ENCODE measurements at regions not wholly inside any gene's neighbourhood (a gene's known extent, or its start where the extent isn't known, plus 50 kb on each side); places are given as distances from the start of the nearest gene placed in this dataset.

DNA sequence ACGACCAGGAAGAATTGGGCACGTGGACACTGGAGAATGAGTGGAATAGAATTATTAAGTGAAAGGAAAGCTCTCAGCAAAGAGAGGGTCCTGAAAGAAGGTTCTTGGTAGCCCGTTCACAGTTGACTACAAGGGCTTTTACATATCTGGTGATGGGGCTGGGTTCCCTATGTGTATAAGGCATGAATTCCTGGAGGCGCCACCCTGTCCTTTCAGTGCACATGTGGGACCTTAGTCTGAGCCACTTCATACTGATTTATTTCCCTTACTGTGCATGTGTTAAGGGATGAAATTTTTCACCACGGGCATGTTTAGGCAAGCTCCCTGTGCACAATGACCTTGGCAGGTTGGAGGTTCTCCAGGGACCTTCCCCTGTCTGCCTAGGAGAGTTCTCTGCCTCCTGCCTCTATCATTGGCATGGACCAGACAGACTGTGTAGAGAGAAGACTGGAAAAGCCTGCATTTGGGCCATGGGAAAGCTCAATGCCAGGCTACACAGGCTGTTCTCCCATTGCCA is 145.9 kb upstream of the ITGB1 start:
- no peak overlapping the region for H3K9ac ChIP-seq (ENCODE audit: low read depth in 1 of 2, low read length in 2 of 2)
- H3K9me3 ChIP-seq (ENCODE audit: control insufficient read depth in 1 of 2, low read length in 2 of 2): no peaks in the 10 kb centered on the region

DNA sequence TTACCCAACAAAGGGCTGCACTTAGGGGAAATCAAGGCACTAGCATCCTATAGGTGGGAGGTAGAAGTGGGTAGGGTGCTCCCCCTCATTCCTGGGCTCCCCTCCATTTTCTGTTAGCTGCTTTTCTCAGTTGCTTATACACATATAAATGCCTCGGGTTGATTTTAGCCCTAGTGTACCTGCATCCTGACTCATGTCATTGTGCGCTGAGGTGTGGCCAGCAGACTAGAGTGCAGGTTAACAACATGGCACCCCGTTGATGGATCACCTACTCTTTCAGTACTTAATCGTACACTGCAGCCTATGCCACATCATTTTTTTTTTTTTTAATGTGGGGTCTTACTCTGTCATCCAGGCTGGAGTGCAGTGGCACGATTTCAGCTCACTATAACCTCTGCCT is 144.0 kb upstream of the ITGB1 start:
- Histone ChIP-seq H3K27ac (ENCODE audit: low read depth, low read length) (no peak overlapping the region), H3K36me3 (ENCODE audit: control insufficient read depth in 1 of 2, insufficient read depth in 2 of 2, low read length in 2 of 2) (no peaks in the 10 kb centered on the region), H3K9ac (ENCODE audit: low read depth in 1 of 2, low read length in 2 of 2) (no peak overlapping the region), H3K4me3 (ENCODE audit: low read depth in 1 of 2, low read length in 2 of 2) (no peak overlapping the region), H3K9me3 (ENCODE audit: control insufficient read depth in 1 of 2, low read length in 2 of 2) (no peaks in the 10 kb centered on the region), H3K4me1 (ENCODE audit: control insufficient read depth in 1 of 2, insufficient read depth in 2 of 2, low read length in 2 of 2) (no peaks in the 10 kb centered on the region), H3K27me3 (ENCODE audit: control insufficient read depth in 1 of 2, insufficient read depth in 2 of 2, low read length in 2 of 2) (no peaks in the 10 kb centered on the region)

More for the DNA sequence above, 145.9 kb upstream of the ITGB1 start:
- no peaks in the 10 kb centered on the region for H3K27me3 ChIP-seq (ENCODE audit: control insufficient read depth in 1 of 2, insufficient read depth in 2 of 2, low read length in 2 of 2)
- H3K27ac ChIP-seq (ENCODE audit: low read depth, low read length): no peak overlapping the region
- H3K4me3 ChIP-seq (ENCODE audit: low read depth in 1 of 2, low read length in 2 of 2): no peak overlapping the region
- no peaks in the 10 kb centered on the region for H3K4me1 ChIP-seq (ENCODE audit: control insufficient read depth in 1 of 2, insufficient read depth in 2 of 2, low read length in 2 of 2)
- no peaks in the 10 kb centered on the region for H3K36me3 ChIP-seq (ENCODE audit: control insufficient read depth in 1 of 2, insufficient read depth in 2 of 2, low read length in 2 of 2)

DNA sequence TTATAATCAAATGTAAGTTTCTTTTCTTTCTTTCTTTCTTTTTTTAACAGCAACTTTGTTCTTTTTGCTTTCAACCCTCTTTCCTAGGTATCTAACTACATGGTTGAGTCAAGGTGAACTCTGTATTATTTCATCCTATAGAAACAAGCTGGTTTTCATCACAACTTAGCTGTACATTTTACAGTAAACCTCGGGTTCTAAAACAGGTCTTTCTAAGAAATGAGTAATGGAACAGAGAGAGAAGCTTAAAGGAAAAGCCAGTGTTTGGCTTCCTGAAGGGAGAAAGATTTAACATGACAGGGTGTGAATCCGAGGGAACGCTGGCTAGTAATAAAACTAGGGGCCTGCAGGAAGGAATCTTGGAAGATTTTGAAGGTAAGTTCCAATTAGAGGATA is 143.4 kb upstream of the ITGB1 start:
- no peak overlapping the region for H3K27ac ChIP-seq (ENCODE audit: low read depth, low read length)
- no peaks in the 10 kb centered on the region for H3K36me3 ChIP-seq (ENCODE audit: control insufficient read depth in 1 of 2, insufficient read depth in 2 of 2, low read length in 2 of 2)
- no peak overlapping the region for H3K9ac ChIP-seq (ENCODE audit: low read depth in 1 of 2, low read length in 2 of 2)
- H3K4me3 ChIP-seq (ENCODE audit: low read depth in 1 of 2, low read length in 2 of 2): no peak overlapping the region
- H3K4me1 ChIP-seq (ENCODE audit: control insufficient read depth in 1 of 2, insufficient read depth in 2 of 2, low read length in 2 of 2): no peaks in the 10 kb centered on the region
- no peaks in the 10 kb centered on the region for H3K9me3 ChIP-seq (ENCODE audit: control insufficient read depth in 1 of 2, low read length in 2 of 2)
- no peaks in the 10 kb centered on the region for H3K27me3 ChIP-seq (ENCODE audit: control insufficient read depth in 1 of 2, insufficient read depth in 2 of 2, low read length in 2 of 2)

- Histone ChIP-seq H3K4me1 (ENCODE audit: control insufficient read depth in 1 of 2, insufficient read depth in 2 of 2, low read length in 2 of 2) (no peaks in the 10 kb centered on the region), H3K27me3 (ENCODE audit: control insufficient read depth in 1 of 2, insufficient read depth in 2 of 2, low read length in 2 of 2) (no peaks in the 10 kb centered on the region), H3K27ac (ENCODE audit: low read depth, low read length) (no peak overlapping the region), H3K36me3 (ENCODE audit: control insufficient read depth in 1 of 2, insufficient read depth in 2 of 2, low read length in 2 of 2) (no peaks in the 10 kb centered on the region), H3K4me3 (ENCODE audit: low read depth in 1 of 2, low read length in 2 of 2) (no peak overlapping the region), H3K9ac (ENCODE audit: low read depth in 1 of 2, low read length in 2 of 2) (no peak overlapping the region), H3K9me3 (ENCODE audit: control insufficient read depth in 1 of 2, low read length in 2 of 2) (no peaks in the 10 kb centered on the region)
Measured at GRCh38 chr10:33100781-33101391, 142.9 kb upstream of the ITGB1 start.

- Histone ChIP-seq H3K27ac (ENCODE audit: low read depth, low read length) (no peak overlapping the region), H3K36me3 (ENCODE audit: control insufficient read depth in 1 of 2, insufficient read depth in 2 of 2, low read length in 2 of 2) (no peaks in the 10 kb centered on the region), H3K9ac (ENCODE audit: low read depth in 1 of 2, low read length in 2 of 2) (no peak overlapping the region), H3K4me3 (ENCODE audit: low read depth in 1 of 2, low read length in 2 of 2) (no peak overlapping the region), H3K27me3 (ENCODE audit: control insufficient read depth in 1 of 2, insufficient read depth in 2 of 2, low read length in 2 of 2) (no peaks in the 10 kb centered on the region), H3K9me3 (ENCODE audit: control insufficient read depth in 1 of 2, low read length in 2 of 2) (peaks cover 0 to 2% of the 10 kb centered on the region in 2 donors), H3K4me1 (ENCODE audit: control insufficient read depth in 1 of 2, insufficient read depth in 2 of 2, low read length in 2 of 2) (no peaks in the 10 kb centered on the region)
Measured at GRCh38 chr10:33099748-33100147, 141.7 kb upstream of the ITGB1 start.

- H3K27me3 ChIP-seq (ENCODE audit: control insufficient read depth in 1 of 2, insufficient read depth in 2 of 2, low read length in 2 of 2): no peaks in the 10 kb centered on the region
- no peak overlapping the region for H3K4me3 ChIP-seq (ENCODE audit: low read depth in 1 of 2, low read length in 2 of 2)
- no peaks in the 10 kb centered on the region for H3K4me1 ChIP-seq (ENCODE audit: control insufficient read depth in 1 of 2, insufficient read depth in 2 of 2, low read length in 2 of 2)
- H3K27ac ChIP-seq (ENCODE audit: low read depth, low read length): no peak overlapping the region
- H3K9ac ChIP-seq (ENCODE audit: low read depth in 1 of 2, low read length in 2 of 2): no peak overlapping the region
- H3K36me3 ChIP-seq (ENCODE audit: control insufficient read depth in 1 of 2, insufficient read depth in 2 of 2, low read length in 2 of 2): no peaks in the 10 kb centered on the region
- peaks cover 0 to 7% of the 10 kb centered on the region in 2 donors for H3K9me3 ChIP-seq (ENCODE audit: control insufficient read depth in 1 of 2, low read length in 2 of 2)
Measured at GRCh38 chr10:33098951-33099663, 141.1 kb upstream of the ITGB1 start.

- Histone ChIP-seq H3K36me3 (ENCODE audit: control insufficient read depth in 1 of 2, insufficient read depth in 2 of 2, low read length in 2 of 2) (no peaks in the 10 kb centered on the region), H3K27me3 (ENCODE audit: control insufficient read depth in 1 of 2, insufficient read depth in 2 of 2, low read length in 2 of 2) (no peaks in the 10 kb centered on the region), H3K27ac (ENCODE audit: low read depth, low read length) (no peak overlapping the region), H3K9me3 (ENCODE audit: control insufficient read depth in 1 of 2, low read length in 2 of 2) (peaks cover 0 to 7% of the 10 kb centered on the region in 2 donors), H3K4me3 (ENCODE audit: low read depth in 1 of 2, low read length in 2 of 2) (no peak overlapping the region), H3K9ac (ENCODE audit: low read depth in 1 of 2, low read length in 2 of 2) (no peak overlapping the region), H3K4me1 (ENCODE audit: control insufficient read depth in 1 of 2, insufficient read depth in 2 of 2, low read length in 2 of 2) (no peaks in the 10 kb centered on the region)
Measured at GRCh38 chr10:33095867-33096815, 138.1 kb upstream of the ITGB1 start.

GRCh38 chr10:33094263-33095051 is 136.4 kb upstream of the ITGB1 start:
- H3K4me3 ChIP-seq (ENCODE audit: low read depth in 1 of 2, low read length in 2 of 2): no peak overlapping the region
- no peak overlapping the region for H3K9ac ChIP-seq (ENCODE audit: low read depth in 1 of 2, low read length in 2 of 2)
- no peaks in the 10 kb centered on the region for H3K27me3 ChIP-seq (ENCODE audit: control insufficient read depth in 1 of 2, insufficient read depth in 2 of 2, low read length in 2 of 2)
- H3K27ac ChIP-seq (ENCODE audit: low read depth, low read length): no peak overlapping the region
- H3K36me3 ChIP-seq (ENCODE audit: control insufficient read depth in 1 of 2, insufficient read depth in 2 of 2, low read length in 2 of 2): no peaks in the 10 kb centered on the region
- H3K9me3 ChIP-seq (ENCODE audit: control insufficient read depth in 1 of 2, low read length in 2 of 2): peaks cover 0 to 7% of the 10 kb centered on the region in 2 donors
- no peaks in the 10 kb centered on the region for H3K4me1 ChIP-seq (ENCODE audit: control insufficient read depth in 1 of 2, insufficient read depth in 2 of 2, low read length in 2 of 2)

DNA sequence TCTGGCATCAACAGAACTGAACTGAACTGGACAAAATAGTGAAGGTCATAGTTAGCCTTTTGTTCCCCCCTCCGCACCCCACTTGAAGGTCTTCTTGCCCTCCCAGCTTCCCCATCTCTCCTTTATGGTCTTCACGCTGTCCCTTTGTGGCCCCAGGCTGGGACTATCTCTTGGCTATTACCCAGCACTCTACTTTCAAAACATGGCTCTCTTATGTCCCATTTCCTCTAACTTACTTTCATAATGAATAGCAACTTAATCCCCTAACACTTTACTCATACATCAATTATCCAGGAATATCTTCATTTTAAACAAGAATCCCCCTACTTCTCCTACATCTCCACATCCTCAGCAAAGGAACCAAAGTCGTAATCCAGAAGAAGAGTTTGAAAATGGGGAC is 135.3 kb upstream of the ITGB1 start:
- Histone ChIP-seq H3K4me3 (ENCODE audit: low read depth in 1 of 2, low read length in 2 of 2) (no peak overlapping the region), H3K27ac (ENCODE audit: low read depth, low read length) (no peak overlapping the region), H3K27me3 (ENCODE audit: control insufficient read depth in 1 of 2, insufficient read depth in 2 of 2, low read length in 2 of 2) (no peaks in the 10 kb centered on the region), H3K36me3 (ENCODE audit: control insufficient read depth in 1 of 2, insufficient read depth in 2 of 2, low read length in 2 of 2) (no peaks in the 10 kb centered on the region), H3K4me1 (ENCODE audit: control insufficient read depth in 1 of 2, insufficient read depth in 2 of 2, low read length in 2 of 2) (no peaks in the 10 kb centered on the region), H3K9ac (ENCODE audit: low read depth in 1 of 2, low read length in 2 of 2) (no peak overlapping the region), H3K9me3 (ENCODE audit: control insufficient read depth in 1 of 2, low read length in 2 of 2) (peaks cover 0 to 7% of the 10 kb centered on the region in 2 donors)
